SHP77 (cell line): ENCODE measurements at regions not wholly inside any gene's neighbourhood (a gene's known extent, or its start where the extent isn't known, plus 50 kb on each side); places are given as distances from the start of the nearest gene placed in this dataset.

Source experiments
- DNase-seq, 2 experiments: peaks; one replicate each; lab custom pipeline; 2025; lab: John Stamatoyannopoulos, UW

DNA sequence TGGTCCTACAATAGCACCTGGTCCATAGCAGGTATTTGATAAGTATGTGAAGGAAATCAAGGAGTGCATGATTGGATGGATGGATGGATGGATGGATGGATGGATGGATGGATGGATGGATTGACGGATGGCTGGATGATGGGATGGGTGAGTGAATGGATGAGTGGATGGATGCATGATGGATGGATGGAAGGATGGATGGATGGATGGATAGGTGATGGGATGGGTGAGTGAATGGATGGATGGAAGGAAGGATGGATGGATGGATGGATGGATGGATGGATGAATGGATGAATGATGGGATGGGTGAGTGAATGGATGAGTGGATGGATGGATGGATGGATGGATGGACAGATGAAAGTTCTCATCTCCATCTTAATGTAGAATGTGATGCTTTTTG is 231.0 kb upstream of the PPP2R2D start:
- no peak for DNase-seq

DNA sequence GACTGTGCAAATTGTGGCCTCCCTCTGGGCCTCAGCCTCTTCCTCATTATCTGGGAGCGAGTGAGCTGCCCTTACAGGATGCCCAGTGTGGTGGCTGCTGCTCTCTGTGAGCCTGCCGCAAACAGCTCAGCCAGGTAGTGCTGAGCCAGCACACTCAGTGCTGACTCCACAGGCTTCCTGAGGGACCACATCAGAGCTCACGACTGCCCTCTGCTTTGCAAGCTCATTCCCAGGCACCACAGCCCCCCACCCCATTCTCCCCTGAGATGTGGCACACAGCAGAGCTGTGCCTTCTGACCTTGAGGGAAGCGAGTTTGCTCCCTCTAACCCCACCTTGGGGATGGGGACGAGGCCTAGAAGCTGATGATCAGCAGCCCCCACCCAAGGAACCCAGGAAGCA is 230.5 kb upstream of the PPP2R2D start:
- no peak for DNase-seq

DNA sequence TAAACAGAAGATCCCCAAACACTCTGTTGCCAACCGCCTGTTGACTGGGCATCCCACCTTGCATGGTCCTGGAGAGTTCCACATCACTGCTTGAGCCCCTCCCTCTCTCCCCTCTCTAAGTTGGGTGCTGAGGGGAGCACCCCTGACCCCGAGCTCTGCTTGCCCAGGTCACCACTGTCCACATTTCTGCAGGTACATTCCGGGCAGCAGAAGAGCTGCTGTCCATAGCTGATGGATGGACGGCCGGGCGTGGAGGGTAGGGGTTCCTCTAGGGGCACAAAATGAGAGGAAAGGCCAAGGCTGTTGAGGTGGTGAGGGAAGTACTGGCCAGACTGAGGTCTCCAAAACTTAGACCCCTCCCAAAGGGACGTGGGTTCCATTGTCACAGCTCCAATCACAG is 227.4 kb upstream of the PPP2R2D start:
- no peak for DNase-seq

DNA sequence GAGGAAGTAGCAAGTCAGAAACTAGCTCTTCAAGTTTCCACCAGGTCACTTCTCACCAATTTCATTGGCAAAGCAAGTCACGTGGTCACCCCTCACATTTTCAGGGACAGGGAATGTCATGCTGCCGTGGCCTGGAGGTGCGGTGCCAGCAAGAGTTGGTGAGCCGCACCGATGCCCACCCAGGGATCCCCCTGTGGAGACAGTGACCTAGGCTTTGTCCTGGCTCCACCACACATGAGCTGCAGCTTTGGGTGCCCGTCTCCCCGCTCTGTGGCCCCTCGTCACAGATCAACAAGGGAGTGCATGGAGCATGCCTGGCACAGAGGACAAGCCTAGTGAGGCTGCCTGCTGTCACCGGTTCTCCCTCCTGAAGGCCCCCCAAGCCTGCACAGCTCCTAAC is 226.7 kb upstream of the PPP2R2D start:
- no peak for DNase-seq

DNA sequence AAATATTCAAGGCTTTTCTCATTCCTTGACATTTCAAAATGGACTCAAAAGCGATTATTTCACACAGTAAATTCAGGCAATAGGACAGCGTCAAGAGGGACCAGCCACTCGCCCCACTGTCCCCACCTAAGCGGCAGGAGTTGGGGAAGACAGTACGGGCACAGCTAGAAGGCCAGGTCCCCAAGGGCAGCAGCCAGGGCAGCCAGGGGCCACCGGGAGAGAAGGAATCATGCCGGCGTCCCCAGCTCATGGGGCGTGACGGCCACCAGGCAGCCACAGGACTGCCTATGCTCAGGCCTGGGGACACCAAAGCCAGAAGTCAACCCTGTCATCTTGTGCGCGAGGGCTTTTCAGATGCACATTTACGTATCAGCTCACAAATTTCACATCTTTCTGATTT is 225.7 kb upstream of the PPP2R2D start:
- no peak for DNase-seq

DNA sequence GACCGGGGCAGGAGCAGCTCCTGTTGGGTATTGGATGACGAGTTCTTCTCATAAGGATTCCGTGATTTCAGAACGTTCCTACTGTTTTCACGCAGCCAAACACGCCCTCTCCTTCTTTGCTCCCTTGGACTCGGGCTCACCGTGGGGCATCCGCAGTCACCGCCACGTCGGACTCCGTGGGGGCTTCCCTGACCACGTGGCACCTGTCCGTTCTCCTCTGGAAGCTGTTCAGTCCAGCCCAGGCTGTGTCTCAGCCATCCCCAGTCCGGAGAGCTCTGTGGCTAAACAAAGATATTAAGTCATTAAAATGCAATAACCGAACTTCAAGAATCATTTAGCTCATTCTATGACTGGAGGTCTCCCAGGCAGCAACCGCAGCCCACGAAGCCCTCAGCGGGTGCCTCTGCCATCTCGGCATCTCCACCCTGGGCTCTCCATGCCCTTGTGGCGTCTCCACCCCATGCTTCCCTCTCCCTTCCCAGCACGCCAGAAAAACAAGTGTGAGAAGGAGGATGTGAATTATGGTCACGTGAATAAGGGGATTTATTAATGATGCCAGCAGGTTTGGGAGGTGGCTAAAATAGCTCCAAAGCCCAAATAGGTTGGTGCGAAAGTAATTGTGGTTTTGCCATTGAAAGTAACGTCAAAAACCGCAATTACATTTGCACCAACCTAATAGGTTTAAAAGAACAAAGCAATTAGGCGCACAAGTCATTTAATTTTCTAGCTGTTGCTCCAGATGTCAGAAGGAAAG is 224.6 kb upstream of the PPP2R2D start:
- DNase-seq = no peak

DNA sequence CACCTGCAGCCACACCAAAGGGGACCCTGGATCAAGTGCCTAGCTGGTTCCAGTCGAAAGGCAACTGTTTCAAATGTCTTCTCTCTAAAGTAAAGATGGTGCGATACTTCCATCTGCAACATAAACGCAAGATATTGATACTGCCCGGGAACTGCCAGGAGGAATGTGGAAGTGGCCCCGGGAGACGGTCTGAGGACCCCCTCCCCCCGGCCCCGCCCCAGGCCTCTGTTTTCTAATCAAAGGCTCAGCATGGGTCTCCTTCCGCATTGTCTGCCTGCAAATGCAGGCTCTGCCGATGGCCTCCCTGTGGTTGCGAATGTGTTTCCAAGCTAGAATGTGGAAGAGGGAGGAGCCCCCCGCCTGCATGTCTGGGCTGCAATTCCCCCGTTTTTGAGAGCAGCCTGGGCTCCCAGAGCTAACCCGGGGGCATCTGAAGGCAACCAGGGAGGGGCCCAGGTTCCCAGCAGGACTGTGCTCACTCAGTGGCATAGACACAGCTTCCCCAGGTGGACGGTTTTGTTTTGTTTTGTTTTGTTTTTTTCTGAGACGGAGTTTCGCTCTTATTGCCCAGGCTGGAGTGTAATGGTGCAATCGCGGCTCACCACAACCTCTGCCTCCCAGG is 223.9 kb upstream of the PPP2R2D start:
- no peak for DNase-seq

DNA sequence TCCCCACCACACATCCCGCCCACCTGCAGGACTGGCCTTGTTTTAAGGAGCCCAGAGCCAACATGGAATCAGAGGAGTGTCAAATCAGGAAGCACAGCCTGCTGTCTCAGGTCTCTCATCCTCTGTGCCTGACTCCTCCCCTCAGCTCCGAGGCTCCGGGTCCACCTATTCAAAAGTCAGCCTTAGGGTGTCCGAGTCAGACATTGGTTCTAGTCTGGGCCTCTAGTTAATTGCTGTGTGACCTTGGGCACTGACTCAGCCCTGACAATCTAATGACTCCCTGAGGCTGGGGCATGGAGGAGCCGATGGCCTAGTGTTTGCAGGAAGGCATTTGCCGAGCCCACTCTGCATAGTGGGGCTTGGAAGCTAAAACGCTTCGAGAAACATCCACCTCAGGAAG is 223.1 kb upstream of the PPP2R2D start:
- DNase-seq = no peak

DNA sequence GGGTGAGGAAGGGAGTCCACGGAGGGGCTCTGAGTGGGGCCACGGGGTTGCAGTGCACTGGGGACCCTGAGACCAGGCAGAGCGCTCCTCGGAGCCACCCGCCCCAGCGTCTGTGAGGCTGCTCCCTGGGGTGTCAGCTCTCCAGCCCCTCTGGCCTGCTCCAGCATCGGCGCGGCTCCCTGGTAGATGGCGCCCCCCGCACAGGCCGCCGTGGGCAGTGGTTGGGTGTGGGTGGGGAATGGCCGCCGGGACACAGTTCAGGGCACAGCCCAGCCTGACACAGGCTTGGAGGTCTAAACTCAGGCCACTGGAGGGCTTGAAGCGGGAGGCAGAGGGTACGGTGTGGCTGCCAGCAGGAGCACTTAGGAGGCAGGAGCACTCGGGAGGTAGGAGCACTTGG is 222.6 kb upstream of the PPP2R2D start:
- no peak for DNase-seq

DNA sequence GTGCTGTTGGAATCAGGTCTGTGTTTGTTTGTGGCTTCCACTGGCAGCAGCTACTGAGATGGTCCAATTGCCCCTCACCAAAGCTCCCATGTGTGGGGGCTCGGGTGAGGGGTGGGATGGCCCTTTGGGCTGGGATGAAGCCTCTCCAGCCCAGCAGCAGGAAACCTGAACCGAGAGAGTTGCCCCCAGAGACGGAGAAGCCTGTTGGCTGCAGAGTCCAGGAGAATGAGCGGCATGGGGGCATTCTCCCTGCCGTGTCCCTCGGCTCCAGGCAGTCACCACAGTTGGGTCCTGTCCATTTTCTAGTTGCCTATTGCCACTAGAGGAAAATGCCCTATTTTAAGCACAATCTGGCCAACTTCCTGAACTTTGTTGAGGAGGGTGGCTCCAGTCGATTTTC is 222.2 kb upstream of the PPP2R2D start:
- DNase-seq = no peak

DNA sequence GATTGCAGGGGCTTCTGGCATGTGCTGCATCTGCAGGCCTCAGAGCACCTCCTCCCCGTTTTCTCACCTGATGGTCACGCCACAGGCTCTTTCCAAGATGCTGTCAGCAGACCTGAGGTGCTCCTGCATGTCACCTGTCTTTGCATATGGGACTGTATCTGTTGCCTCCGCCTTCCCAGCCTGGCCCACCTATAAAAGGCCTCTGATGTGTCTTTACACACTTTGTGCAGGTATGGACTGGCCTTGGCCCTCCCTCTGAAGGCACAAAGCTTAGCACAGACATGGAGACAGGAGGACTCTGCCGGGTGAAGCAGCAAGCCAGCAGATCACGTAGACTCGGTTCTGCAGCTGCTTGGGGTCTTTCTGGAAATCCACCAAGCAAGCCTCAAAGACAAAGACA is 220.9 kb upstream of the PPP2R2D start:
- DNase-seq = no peak

DNA sequence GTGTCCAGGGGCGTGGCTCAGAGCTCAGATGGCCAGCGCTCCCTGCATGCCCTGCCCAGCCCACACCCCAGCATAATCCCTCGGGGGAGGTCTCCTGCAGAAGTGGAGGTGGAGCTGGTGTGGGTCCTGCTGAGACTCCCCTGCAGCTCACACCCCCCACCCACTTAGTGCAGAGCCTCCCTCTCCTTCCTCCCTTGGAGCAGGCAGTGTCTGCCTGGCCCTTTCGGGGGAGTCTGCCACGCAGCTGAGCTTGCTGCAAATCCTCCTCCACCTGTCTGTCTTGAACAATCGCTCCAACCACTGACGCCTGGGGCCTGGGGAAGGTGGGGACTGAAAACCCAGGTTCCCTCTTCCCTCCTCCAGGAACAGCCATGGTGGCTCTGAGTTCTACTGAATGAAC is 219.7 kb upstream of the PPP2R2D start:
- DNase-seq = no peak

DNA sequence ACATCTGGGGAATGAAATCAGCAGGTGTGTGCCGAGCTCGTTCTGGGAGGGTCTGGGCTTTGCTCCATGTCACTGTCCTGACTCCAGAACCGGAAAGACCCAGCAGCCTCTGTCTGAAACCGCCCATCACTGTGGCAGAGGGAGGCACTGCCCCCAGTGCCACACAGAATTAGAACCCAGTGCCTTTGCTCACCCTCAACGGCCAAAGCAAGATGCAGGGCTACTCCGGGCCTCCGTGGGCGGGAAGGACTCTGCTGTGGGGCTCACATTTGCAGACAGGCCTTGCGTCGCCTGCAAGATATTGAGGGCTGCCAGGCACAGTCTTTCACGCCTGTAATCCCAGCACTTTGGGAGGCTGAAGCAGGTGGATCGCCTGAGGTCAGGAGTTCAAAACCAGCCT is 219.2 kb upstream of the PPP2R2D start:
- no peak for DNase-seq

DNA sequence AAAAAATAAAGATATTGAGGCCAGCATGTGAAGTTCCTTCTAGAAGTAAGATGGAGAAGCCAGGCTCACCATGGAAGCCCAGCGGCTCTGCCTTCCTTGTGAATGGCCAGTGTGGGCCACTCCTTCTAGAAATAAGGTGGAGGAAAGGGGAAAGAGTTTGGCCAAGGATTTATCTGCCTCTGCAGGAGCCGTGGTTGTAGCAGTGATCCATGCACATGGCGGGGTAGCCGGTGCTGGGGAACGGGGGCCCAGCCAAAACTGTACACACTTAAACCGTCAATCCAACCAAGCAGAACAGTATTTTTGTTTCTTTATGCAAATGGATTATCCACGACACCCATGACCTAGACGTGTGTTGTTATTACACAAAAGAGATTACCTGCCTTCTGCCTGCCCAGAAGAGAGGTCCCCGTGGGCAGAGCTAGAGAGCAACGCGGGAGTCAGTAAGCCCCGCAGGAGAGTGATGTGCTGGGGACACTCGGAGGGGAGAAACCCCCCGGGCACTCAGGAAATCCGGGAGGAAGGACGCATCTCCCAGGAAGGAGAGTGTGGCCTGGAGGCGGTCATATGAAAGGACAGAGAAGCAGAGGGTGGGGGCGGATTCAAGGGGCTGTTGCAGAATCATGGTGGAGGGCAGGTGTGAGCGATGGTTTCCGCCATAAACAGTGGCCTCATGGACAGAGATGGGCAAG is 218.4 kb upstream of the PPP2R2D start:
- DNase-seq = no peak

DNA sequence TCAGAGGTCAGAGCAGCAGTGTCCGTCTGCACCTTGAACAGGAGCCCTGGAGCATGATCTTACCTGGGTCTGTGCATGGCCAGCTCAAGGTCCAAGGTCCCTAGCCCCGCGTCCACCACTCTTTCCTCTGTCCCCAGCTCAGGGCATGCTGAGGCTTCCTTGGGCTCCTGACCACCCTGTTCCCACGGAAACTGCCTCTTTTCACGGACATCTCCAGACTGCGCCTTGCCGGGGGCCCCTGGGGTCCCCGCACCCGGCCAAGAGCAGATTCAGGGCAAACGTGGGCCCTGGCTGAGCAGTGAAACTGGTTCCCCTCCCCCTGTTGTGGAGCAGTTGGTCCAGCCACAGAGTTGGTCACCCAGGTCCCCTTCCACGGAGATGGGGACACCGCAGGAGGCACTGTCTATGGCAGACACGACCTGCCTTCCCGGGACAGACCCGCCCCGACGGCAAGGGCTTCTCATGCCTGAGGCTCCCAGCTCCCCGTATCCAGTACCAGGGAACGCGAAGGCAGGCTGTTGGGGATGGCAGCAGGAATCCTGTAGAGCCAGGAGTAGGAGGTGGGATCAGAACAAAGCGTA is 217.4 kb upstream of the PPP2R2D start:
- no peak for DNase-seq

DNA sequence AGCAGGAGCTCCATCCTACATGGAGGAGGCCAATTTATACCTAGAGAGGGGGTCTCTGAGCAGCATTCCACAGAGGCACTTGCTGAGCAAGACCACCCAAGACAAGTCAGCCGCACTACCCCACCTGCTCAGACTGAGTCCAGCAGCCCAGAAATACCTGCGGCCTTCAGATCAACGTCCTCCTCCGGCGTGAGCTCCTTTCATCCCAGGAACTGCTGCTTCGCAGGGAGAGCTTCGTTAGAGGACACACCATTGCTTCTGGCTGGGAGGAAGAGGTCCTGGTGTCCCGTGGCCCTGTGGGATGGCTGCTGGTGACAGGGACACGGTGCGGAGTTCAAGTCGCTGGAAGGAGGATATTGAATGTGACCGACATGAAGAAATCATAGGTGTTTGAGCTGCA is 216.9 kb upstream of the PPP2R2D start:
- DNase-seq = no peak

DNA sequence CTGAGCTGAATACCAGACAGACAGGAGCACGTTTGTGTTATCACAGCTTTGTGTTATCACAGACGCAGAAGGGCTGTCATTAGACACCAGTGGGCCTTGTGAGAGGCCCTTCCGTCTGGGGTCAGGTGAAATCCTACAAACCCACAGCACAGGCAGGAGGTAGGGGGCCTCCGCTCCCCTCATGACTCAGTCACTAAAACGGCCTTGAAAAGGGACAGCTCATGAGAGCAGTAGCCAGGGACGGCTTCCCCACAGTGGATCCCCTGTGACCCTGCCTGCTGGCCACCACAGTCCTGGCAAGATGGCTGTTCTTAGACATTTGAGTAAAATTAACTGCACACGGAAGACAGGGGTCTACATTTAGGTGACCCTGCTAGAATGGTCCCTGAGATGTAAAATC is 215.8 kb upstream of the PPP2R2D start:
- DNase-seq = no peak

DNA sequence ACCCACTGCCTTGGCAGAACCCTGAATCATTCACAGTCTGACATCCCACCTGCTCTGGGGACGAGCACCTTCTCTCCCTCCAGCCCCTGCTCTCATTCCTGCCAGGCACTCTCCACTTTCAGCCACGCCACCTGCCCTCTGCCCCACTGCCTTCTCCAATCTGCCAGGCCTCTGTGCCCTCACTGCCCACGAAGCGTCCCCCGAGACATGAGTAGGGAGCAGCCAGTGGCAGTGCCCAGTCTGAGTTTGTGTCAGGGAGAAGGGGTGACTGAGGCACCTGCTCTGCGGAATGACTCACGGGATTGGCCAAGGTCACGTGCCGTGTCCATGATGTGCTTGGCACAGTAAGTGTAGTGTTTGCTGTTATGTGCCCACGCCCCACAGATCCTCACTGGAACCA is 215.2 kb upstream of the PPP2R2D start:
- no peak for DNase-seq

DNA sequence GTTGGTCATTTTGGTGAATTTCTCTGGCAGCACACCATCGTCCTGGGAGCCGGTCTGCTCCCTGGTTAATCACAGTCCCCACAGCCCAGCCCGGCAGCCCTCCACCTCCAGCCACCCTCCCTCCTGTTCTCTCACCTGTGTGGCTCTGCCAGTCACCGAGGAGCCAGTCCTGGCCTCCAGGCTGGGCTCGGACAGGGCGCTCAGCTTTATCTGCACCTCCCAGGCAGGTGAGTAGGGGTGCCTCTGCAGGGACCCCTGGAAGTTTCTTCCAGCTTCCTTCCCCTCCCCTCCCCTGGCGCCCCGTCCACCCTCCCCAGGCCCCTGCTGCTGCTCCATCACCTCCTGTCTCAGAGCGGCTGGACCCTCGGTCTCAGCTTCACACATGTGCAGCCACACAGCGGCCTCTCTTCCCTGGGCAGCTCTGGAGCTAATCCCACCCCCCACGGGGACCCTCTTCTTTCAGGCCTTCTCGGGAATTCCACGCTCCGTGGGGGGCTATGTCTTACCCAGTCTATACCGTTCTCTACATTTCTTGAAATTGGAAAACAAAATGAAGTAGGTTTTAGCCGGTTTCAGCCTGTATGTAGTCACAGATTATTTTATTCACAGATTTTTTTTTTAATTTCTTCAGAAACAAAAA is 213.9 kb upstream of the PPP2R2D start:
- DNase-seq = no peak

DNA sequence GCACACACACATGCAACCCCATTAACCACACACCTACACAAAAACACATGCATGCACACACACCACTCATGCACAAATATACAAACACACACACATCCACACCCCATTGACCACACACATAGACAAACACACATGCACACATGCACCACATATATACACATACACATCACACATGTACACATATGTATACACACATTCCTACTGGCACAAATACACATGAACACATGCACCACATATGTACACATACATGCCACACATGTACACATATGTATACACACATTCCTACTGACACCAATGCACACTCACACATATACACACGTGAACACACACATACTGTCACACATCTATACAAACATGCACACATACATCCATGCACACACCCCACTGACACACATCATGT is 212.5 kb upstream of the PPP2R2D start:
- no peak for DNase-seq

DNA sequence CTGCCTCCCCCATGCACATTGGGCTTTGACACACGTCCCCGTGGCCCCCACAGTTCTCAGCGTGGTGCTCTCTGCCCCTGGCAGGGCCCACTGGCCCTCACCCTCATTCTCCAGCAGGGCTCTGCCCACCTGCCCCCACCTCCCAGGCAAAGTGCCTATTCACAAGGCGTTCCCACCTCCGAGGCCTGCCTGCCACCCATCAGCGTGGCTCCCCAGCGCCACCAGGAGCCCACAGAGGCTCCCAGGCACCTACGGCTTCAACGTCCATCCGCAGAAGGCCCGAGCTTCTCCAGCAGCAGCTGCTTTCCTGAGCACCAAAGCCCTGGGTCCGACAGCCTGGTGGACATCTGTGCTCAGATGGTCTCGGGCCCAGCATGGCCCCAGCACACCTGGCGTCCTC is 211.8 kb upstream of the PPP2R2D start:
- no peak for DNase-seq

DNA sequence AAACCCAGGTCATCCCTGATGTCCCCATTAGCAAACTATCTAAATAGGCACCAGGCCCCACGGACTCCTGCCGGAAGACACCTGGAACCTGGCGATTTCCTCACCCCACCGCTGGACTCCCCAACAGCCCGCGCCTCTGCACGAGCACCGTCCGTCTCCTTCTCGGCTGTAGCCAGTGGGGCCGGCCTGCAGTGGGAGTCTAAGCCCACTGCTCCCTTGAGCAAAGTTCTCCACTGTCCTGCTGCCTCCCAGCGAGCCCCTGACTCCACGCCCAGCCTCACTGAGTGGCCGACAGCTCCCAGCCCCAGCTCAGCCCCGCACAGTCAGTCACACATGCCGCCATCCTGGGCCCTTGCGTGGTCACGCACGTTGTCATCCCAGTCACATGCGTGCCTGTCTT is 211.3 kb upstream of the PPP2R2D start:
- DNase-seq = no peak
